ENCODE measurements at regions not wholly inside any gene's neighbourhood (a gene's known extent, or its start where the extent isn't known, plus 50 kb on each side); places are given as distances from the start of the nearest gene placed in this dataset.

- TF ChIP-seq CTCF (conservative IDR thresholded peaks at IDR 0.05; ENCODE audit: low read depth in 2 of 2): no peak
- no peak for TF ChIP-seq EZH2 (IDR thresholded peaks at IDR 0.05; ENCODE audit: low read depth, unreplicated experiment)
- no peak for TF ChIP-seq ETS1 (IDR thresholded peaks at IDR 0.05)
- TF ChIP-seq, protein P1, sequence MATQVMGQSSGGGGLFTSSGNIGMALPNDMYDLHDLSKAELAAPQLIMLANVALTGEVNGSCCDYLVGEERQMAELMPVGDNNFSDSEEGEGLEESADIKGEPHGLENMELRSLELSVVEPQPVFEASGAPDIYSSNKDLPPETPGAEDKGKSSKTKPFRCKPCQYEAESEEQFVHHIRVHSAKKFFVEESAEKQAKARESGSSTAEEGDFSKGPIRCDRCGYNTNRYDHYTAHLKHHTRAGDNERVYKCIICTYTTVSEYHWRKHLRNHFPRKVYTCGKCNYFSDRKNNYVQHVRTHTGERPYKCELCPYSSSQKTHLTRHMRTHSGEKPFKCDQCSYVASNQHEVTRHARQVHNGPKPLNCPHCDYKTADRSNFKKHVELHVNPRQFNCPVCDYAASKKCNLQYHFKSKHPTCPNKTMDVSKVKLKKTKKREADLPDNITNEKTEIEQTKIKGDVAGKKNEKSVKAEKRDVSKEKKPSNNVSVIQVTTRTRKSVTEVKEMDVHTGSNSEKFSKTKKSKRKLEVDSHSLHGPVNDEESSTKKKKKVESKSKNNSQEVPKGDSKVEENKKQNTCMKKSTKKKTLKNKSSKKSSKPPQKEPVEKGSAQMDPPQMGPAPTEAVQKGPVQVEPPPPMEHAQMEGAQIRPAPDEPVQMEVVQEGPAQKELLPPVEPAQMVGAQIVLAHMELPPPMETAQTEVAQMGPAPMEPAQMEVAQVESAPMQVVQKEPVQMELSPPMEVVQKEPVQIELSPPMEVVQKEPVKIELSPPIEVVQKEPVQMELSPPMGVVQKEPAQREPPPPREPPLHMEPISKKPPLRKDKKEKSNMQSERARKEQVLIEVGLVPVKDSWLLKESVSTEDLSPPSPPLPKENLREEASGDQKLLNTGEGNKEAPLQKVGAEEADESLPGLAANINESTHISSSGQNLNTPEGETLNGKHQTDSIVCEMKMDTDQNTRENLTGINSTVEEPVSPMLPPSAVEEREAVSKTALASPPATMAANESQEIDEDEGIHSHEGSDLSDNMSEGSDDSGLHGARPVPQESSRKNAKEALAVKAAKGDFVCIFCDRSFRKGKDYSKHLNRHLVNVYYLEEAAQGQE (IDR thresholded peaks at IDR 0.05; ENCODE audit: unreplicated experiment): no peak
- no peak for TF ChIP-seq POLR2AphosphoS5 (IDR thresholded peaks at IDR 0.05; ENCODE audit: low read depth)
- TF ChIP-seq CREB1 (CRISPR knock-in tag; IDR thresholded peaks at IDR 0.05; ENCODE audit: low read depth): no peak
- TF ChIP-seq STAT1 (IDR thresholded peaks at IDR 0.05; ENCODE audit: unreplicated experiment): no peak
- TF ChIP-seq EZH2phosphoT487 (IDR thresholded peaks at IDR 0.05; ENCODE audit: unreplicated experiment): no peak
- TF ChIP-seq JUNB (IDR thresholded peaks at IDR 0.05; ENCODE audit: unreplicated experiment): no peak
Measured at GRCh38 chr3:59133311-59133710, 83.5 kb upstream of the CFAP20DC start.
